ENCODE measurements at regions not wholly inside any gene's neighbourhood (a gene's known extent, or its start where the extent isn't known, plus 50 kb on each side); places are given as distances from the start of the nearest gene placed in this dataset.

DNA sequence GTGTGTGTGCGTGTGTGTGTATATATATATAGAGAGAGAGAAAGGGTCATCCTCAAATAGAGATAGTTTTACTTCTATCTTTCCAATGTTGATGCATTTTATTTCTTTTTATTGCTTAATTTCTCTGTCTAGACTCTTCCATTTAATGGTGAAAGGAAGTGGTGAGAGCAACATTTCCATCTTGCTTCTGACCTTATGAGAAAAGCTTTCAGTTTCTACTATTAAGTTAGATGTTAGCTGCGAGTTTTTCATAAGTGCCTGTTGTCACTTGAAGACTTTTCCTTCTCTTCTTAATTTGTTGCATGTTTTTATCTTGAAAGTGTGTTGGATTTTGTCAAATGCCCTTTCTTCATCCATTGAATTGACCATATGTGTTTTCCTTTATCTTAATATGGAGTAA, 304.4 kb upstream of the FAR2 start:
- no peaks in the 10 kb centered on the region for H3K4me1 Mint-ChIP-seq (ENCODE audit: low read depth)

DNA sequence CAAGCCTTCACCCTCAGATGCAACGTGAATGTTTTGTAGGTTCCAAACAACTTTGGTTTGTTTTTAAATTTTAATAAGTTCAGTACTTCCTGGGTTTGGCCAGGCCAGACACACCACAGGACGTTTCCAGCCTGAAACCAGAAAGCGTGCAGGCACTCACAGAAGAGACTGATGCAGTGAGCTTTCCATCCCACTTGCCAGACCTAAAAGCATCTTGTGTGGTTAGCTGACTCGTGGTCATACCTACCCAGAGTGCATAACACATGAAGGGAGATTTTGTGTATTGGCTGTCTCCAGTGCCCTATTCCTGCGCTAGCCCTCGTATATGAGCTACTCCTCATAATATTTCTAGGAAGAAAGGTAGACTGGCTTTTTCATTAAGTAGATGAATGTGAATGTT, 297.3 kb upstream of the FAR2 start:
- Mint-ChIP-seq H3K36me3 (ENCODE audit: low read depth) (no peaks in the 10 kb centered on the region), H3K27me3 (no peaks in the 10 kb centered on the region), H3K4me1 (ENCODE audit: low read depth) (peaks cover 8% of the 10 kb centered on the region), H3K27ac (no peak overlapping the region), H3K9me3 (no peaks in the 10 kb centered on the region), H3K4me3 (no peak overlapping the region)
- intact Hi-C loops (cut with micrococcal nuclease) = no loop called here

More for the DNA sequence above, 304.4 kb upstream of the FAR2 start:
- Mint-ChIP-seq H3K9me3 (no peaks in the 10 kb centered on the region), H3K36me3 (ENCODE audit: low read depth) (no peaks in the 10 kb centered on the region), H3K4me3 (no peak overlapping the region), H3K27me3 (no peaks in the 10 kb centered on the region), H3K27ac (no peak overlapping the region)
- intact Hi-C loops (cut with micrococcal nuclease) = no loop called here

DNA sequence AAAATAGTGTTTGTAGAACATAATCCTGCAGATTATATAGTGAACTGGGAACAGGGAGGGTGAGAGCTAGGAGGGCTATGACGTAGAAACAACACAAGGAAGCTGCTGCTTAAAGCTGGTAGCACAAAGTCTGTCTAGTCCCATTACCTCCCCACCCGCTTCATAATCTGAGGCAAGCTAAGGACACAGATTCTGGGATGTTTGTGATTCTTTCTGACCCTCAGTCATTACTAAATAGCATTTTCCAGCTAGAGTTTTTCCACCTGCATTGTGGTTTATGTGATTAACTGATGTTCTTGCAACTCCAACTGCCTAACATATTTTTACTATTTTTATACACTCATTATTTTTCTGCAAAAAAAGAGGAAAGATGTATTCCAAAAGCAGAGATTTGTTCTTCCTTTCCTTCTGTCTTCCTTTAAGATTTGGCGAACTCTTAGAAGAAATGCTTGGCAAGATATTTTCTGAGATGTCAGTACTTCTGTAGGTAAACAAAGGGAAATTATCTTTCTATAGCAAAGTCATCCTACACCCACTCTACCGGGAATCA, 293.2 kb upstream of the FAR2 start:
- Mint-ChIP-seq H3K27me3 (no peaks in the 10 kb centered on the region), H3K9me3 (no peaks in the 10 kb centered on the region), H3K4me1 (ENCODE audit: low read depth) (peaks cover 11% of the 10 kb centered on the region), H3K36me3 (ENCODE audit: low read depth) (no peaks in the 10 kb centered on the region), H3K4me3 (no peak overlapping the region), H3K27ac (no peak overlapping the region)
- intact Hi-C loops (cut with micrococcal nuclease) = no loop called here

DNA sequence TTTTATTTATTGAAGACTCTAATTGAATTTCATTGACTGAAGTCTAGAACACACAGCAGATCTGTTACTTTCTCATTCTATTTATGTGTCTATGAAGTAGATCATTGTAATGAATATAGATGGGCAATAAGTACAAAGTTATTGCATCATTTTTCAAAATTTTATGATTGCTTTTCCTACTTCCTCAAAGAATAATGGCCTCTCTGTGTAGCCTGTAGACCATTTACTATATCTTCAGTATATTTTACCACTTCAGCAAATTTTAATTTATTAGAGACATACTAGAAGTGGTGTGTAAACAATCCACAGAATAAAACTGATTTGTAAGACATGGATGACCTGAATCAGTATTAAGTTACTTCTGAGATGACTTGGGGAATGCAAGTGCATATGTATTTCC, 291.7 kb upstream of the FAR2 start:
- no peaks in the 10 kb centered on the region for H3K27me3 Mint-ChIP-seq
- intact Hi-C loops (cut with micrococcal nuclease) = no loop called here

DNA sequence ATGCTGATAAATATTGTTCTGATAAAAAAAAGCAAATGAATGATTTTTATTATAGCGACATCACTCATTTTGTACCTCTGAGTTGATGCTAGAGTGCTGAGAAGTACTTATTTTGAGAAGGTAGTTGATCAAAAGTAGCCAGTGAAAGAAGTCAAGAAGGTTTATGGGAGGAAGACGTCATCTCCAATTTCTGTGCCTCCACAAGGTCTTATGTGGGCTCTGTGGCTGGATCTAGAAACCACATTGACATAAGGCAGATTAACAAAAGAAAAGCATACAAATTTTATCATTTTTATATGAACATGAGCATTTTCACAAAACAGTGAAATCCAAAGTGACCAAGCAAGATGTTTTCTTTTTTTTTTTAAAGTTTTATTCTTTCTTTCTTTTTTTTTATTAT, 289.5 kb upstream of the FAR2 start:
- intact Hi-C loops (cut with micrococcal nuclease) = no loop called here
- Mint-ChIP-seq H3K4me3 (no peak overlapping the region), H3K4me1 (ENCODE audit: low read depth) (peaks cover 11% of the 10 kb centered on the region), H3K9me3 (no peaks in the 10 kb centered on the region), H3K36me3 (ENCODE audit: low read depth) (no peaks in the 10 kb centered on the region), H3K27me3 (no peaks in the 10 kb centered on the region), H3K27ac (no peak overlapping the region)

More for the DNA sequence above, 291.7 kb upstream of the FAR2 start:
- Mint-ChIP-seq H3K36me3 (ENCODE audit: low read depth) (no peaks in the 10 kb centered on the region), H3K9me3 (no peaks in the 10 kb centered on the region), H3K4me3 (no peak overlapping the region), H3K4me1 (ENCODE audit: low read depth) (peaks cover 11% of the 10 kb centered on the region), H3K27ac (no peak overlapping the region)

DNA sequence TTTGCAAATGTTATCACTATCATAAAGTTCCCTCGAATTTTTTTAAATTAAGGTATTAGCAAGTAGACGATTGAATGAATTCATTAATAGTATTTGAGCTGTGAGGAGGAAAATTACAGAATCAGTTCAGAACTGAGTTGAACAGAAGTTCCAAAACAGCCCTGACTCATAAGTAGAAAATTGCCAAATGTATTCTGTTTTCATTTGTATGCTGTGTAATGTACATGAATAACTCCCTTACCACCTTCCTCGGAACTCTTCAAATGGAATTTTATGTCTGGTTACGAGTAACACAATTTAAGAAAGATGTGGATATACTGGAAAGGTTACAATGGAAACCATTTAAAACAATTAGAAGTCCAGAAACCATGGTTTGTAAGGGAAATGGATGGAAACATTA, 283.3 kb upstream of the FAR2 start:
- Mint-ChIP-seq H3K4me3 (no peak overlapping the region), H3K27ac (no peak overlapping the region), H3K36me3 (ENCODE audit: low read depth) (no peaks in the 10 kb centered on the region), H3K27me3 (no peaks in the 10 kb centered on the region), H3K4me1 (ENCODE audit: low read depth) (peaks cover 5% of the 10 kb centered on the region), H3K9me3 (no peaks in the 10 kb centered on the region)
- intact Hi-C loops (cut with micrococcal nuclease) = no loop called here

DNA sequence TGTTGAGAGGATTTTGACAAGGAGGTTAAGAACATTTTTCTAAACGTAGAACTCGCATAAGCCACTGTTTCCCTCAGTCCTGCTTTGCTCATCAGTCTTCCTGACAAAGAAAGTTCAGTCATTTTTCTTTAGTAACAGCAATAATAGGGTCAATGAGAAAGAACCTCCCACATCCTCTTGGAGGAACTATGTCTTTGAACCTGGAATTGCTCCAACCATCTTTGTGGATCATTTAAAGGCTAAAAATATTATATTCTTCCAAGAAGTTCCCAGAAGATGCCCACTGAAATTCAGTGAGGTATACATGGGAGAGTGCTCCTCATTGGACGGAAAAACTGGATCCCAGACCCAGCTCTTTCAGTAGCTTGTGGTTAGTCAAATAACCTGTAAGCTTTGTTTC, 282.8 kb upstream of the FAR2 start:
- Mint-ChIP-seq H3K27me3 (no peaks in the 10 kb centered on the region), H3K27ac (no peak overlapping the region), H3K4me1 (ENCODE audit: low read depth) (peaks cover 10% of the 10 kb centered on the region), H3K4me3 (no peak overlapping the region), H3K36me3 (ENCODE audit: low read depth) (no peaks in the 10 kb centered on the region), H3K9me3 (no peaks in the 10 kb centered on the region)
- intact Hi-C loops (cut with micrococcal nuclease) = no loop called here

DNA sequence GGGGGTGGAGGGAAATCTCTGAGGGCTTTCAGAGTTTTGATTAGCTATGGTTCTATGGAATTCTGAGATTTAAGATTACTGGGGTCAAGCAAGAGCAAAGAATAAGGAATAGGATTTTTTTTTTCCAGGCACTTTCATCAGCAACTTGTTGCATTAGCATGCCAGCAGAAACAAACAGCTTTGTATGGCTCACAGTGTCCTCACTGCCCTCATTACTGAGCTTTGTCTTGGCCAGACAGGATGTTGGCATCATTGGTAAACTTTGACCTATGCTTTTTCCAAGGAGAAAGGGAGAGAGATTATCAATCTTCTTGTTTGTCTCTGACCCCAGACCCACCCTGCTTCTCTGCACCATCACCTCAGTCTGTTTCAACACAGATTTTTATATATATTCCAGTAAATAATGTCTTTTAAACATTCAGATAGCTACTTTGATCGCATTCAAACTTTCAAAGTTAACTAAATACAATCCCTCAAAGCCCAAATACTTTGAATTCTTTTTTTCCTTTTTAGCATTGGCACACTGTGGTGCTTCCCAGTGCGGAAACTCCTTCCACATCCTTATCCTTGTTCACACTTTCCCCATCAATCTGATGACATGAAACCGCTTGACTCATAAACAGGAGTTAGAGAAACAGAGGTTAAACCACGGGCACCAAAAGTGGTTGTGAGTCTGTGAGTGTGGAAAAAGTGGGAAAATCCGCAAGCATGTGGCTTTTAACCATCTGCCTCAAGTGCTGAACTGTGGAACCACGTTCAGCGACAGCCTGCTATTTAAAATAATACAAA, 282.2 kb upstream of the FAR2 start:
- H3K4me1 Mint-ChIP-seq (ENCODE audit: low read depth) = peaks cover 11% of the 10 kb centered on the region
- no peak overlapping the region for H3K27ac Mint-ChIP-seq
- H3K4me3 Mint-ChIP-seq = no peak overlapping the region
- no peaks in the 10 kb centered on the region for H3K36me3 Mint-ChIP-seq (ENCODE audit: low read depth)
- intact Hi-C loops (cut with micrococcal nuclease) = no loop called here
- H3K27me3 Mint-ChIP-seq = no peaks in the 10 kb centered on the region
- no peaks in the 10 kb centered on the region for H3K9me3 Mint-ChIP-seq

DNA sequence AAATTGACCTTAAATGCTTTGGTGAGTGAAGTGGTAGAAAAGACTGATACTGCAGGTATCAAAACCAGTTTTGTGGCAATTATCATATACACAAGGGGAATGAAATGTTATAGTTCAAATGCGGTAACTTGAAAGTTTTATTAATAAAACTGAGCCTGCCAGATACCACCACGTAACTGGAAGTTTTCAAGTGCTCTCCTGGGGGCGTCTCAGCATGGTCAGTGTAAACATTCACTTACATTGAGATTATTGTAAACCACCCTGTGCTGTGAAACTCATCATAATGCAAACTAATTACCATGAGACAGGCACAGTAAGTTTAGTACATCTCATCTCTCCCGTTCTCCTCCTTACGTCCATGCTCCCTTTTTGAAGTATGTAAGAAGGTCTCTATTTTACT, 280.7 kb upstream of the FAR2 start:
- no peak overlapping the region for H3K27ac Mint-ChIP-seq
- no peaks in the 10 kb centered on the region for H3K9me3 Mint-ChIP-seq
- no peaks in the 10 kb centered on the region for H3K36me3 Mint-ChIP-seq (ENCODE audit: low read depth)
- no peaks in the 10 kb centered on the region for H3K27me3 Mint-ChIP-seq
- H3K4me3 Mint-ChIP-seq = no peak overlapping the region
- intact Hi-C loops (cut with micrococcal nuclease) = no loop called here
- peaks cover 11% of the 10 kb centered on the region for H3K4me1 Mint-ChIP-seq (ENCODE audit: low read depth)

DNA sequence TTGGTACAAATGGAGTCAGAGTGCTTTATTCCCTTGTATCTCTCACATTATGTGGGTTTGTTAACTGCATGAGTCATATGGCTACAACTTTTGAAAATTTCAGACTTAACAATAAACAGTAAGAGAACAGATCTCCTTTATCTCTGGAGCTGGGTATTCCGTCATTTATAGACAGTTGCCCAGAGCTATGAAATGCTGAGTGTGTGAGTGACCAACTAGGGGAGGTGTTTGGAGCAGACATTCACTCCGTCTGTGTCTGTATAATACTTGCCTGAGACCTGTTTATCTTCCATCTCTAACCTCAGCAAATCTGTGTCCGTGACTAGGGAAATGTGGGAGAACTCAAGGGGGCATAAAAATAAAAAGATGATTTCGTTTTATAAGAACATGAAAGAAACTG, 279.9 kb upstream of the FAR2 start:
- H3K27me3 Mint-ChIP-seq = no peaks in the 10 kb centered on the region
- no peak overlapping the region for H3K27ac Mint-ChIP-seq
- H3K4me1 Mint-ChIP-seq (ENCODE audit: low read depth) = peaks cover 11% of the 10 kb centered on the region
- H3K4me3 Mint-ChIP-seq = no peak overlapping the region
- intact Hi-C loops (cut with micrococcal nuclease) = no loop called here
- H3K36me3 Mint-ChIP-seq (ENCODE audit: low read depth) = no peaks in the 10 kb centered on the region
- no peaks in the 10 kb centered on the region for H3K9me3 Mint-ChIP-seq

DNA sequence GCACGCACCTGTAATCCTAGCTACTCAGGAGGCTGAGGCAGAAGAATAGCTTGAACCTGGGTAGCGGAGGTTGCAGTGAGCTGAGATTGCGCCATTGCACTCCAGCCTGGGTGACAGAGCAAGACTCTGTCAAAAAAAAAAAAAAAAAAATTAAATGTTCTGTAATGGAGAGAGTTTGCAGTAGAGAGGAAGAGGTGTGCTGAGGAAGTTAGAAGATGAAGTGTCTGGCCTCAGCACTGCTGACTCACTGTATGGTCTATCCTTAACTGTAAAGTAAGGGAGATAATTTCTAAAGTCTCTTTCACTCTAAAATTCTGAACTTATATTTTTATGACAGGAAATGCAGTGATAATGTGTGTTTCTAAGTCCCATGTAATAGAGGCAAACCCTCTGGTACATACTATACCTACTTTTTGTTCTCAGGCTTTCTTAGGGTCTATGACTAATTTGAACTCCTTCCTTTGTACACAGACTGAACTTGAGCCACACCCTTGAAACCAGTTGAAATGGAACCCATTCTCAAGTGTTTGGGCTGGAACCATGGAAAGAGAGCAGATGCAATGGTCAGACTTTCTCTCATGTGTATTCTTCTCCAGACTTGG, 278.1 kb upstream of the FAR2 start:
- Mint-ChIP-seq H3K9me3 (no peaks in the 10 kb centered on the region), H3K4me3 (no peak overlapping the region), H3K4me1 (ENCODE audit: low read depth) (peaks cover 11% of the 10 kb centered on the region), H3K36me3 (ENCODE audit: low read depth) (no peaks in the 10 kb centered on the region), H3K27me3 (no peaks in the 10 kb centered on the region), H3K27ac (no peak overlapping the region)
- intact Hi-C loops (cut with micrococcal nuclease) = loop anchor here (5.0 kb wide), 1 partner anchor 1139 kb away; no protein-coding TSS in a partner anchor

DNA sequence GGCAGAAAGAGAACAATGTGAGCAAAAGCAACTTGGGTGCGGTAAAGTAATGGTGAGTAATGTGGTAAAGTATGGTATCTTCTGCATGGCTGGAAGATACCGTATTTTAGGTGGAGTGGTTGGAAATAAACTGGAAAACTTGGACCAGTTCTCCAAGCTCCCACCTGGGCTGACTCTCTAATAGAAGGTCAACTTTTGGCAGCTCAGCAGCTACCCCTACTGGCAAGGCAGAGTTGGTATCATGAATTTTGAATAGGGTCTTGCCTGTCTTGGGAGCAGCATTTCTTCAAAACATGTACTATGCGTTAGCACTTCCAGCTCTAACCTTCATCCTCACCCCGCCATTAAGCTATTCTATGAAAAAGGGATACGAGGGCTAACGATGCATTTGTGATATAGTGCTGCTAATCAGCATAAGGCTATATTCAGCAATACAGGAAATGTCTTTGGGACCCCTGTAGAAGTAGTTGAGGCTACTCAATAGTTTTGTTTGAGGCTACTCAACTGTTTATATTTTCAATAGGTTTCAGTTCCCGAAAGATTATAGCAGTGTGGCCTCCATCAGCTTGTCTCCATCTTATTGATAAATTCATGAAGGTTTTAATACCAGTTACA, 276.3 kb upstream of the FAR2 start:
- intact Hi-C loops (cut with micrococcal nuclease) = loop anchor here (5.0 kb wide), 1 partner anchor 1140 kb away; no protein-coding TSS in a partner anchor
- peaks cover 2% of the 10 kb centered on the region for H3K27me3 Mint-ChIP-seq
- H3K27ac Mint-ChIP-seq = no peak overlapping the region
- no peaks in the 10 kb centered on the region for H3K36me3 Mint-ChIP-seq (ENCODE audit: low read depth)
- no peak overlapping the region for H3K4me3 Mint-ChIP-seq
- H3K9me3 Mint-ChIP-seq = no peaks in the 10 kb centered on the region
- H3K4me1 Mint-ChIP-seq (ENCODE audit: low read depth) = peaks cover 11% of the 10 kb centered on the region

DNA sequence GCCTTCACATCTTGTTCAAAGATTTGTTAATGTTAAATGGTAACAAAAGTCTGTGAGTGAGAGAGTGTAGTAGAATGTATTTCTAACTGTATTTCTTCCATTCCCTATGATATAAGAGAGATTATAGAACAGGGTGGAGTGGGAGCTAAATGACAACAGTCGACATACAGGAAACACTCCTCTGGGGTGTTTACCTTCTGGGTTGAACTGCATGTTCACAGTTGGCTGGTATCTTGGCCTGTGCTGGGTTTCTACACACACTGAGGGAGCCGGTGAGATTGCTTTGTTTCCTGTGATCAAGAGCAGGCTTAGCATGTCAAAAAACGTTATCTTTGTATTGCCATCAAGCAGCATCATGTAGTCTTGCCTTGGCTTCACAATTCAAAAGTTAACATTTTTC, 274.3 kb upstream of the FAR2 start:
- Mint-ChIP-seq H3K4me1 (ENCODE audit: low read depth) (peaks cover 9% of the 10 kb centered on the region), H3K27ac (no peak overlapping the region), H3K27me3 (peaks cover 2% of the 10 kb centered on the region), H3K9me3 (no peaks in the 10 kb centered on the region), H3K36me3 (ENCODE audit: low read depth) (no peaks in the 10 kb centered on the region), H3K4me3 (no peak overlapping the region)
- intact Hi-C loops (cut with micrococcal nuclease) = loop anchor here (5.0 kb wide), 1 partner anchor 1142 kb away; no protein-coding TSS in a partner anchor

DNA sequence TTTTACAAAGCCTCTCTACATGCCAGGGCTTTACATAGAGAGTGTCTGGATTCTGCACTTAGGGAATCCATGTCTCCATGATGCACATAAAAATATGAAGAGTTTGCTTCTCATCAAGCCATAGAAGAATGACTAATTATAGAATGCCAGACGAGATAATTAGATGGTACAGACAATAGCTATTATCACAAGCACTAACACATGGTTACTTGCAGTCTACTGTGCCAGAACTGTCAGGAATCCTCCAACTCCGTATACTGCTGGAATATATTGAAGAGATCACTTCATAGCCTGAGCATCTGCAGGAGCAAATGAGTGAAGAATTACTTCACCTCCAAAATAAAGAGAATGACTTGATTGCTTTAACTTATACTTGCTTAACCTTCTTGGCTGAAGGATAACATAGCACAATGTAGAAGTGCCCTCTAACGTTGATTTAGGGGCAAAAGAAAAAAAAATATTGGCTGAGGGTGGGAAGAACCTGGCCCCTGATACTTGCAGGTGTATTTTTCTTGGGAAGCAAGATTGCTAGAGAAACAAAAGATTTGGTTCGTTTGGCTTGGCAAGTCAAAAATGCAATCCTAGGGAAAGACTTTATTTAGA, 272.8 kb upstream of the FAR2 start:
- H3K9me3 Mint-ChIP-seq = no peaks in the 10 kb centered on the region
- no peak overlapping the region for H3K4me3 Mint-ChIP-seq
- H3K36me3 Mint-ChIP-seq (ENCODE audit: low read depth) = no peaks in the 10 kb centered on the region
- H3K27ac Mint-ChIP-seq = no peak overlapping the region
- H3K27me3 Mint-ChIP-seq = peaks cover 2% of the 10 kb centered on the region
- intact Hi-C loops (cut with micrococcal nuclease) = no loop called here
- H3K4me1 Mint-ChIP-seq (ENCODE audit: low read depth) = peaks cover under 1% of the 10 kb centered on the region

Data from dendritic cell treated with granulocyte-macrophage colony-stimulating factor and Interleukin-4, amounts not matched to agents 40 ng/mL and 50 ng/mL, for 4 days (primary cell).